GM21717 (cell line): ENCODE measurements at regions not wholly inside any gene's neighbourhood (a gene's known extent, or its start where the extent isn't known, plus 50 kb on each side); places are given as distances from the start of the nearest gene placed in this dataset.

ENCODE experiments used
- ATAC-seq: cut with Tn5 transposase; IDR thresholded peaks from one replicate; pipeline ENCODE4 v1.9.1; 2021; ENCODE audit warnings: mild to moderate bottlenecking, moderate library complexity; ENCODE audit not compliant: unreplicated experiment

- no peak for ATAC-seq
Observed at GRCh38 chr2:166568409-166568808, 74.4 kb upstream of the SCN7A start.

DNA sequence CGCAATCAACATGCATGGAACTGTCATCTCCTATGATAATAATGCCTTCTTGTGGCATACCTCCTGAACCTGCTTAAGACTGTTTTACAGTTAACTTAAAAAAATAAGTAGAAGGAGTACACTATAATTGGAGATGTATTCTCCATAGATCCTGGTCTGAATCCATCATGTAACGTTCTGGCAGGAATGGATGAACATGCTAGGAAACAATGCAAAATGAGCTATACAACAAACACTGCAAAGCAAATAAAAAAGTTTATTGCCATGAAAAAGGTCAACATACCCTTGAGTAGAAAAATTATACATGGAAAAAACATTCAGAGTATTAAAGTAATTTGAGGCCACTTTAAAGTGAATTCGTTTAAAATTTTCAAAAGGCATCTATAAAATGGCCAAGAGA, 71.5 kb upstream of the SCN7A start:
- ATAC-seq, result no peak

- ATAC-seq, result no peak
Observed at GRCh38 chr2:166563894-166564293, 69.8 kb upstream of the SCN7A start.

DNA sequence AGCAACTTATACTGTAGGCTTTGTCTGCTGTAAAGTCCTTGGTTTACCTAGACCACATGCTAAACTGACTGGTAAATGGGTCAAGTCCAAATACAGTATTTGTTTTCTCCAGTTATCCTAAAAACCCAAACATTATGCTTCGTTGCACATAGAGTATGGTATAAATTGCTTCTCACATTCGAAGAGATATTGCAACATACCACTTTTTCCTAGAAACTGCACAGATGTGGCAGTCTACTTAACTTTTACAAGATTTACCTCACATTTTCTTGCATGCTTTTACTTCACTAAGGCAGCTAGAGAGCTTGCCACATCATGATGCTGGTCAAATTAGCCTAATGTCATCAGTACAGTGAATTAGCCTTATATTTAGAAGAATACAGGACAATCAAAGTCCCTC, 66.0 kb upstream of the SCN7A start:
- ATAC-seq, result no peak

DNA sequence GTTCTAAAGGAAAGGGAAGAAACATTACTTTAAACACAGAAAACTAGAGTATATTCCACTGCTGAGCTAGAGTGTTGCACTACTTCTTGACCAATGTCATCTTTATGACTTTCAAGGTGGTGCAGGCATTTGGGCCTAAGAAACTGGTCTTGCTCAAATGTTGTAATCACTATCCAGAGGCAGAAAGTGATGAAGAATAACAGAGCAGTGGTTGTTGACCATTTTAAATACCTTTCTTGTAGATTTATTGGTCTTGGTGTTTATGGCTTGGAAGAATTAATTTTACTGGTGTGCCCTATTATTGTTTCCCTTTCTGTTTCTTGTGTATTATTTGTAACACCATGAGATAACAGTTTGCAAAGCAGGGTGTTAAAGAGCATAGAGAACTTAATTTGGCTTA, 56.9 kb upstream of the SCN7A start:
- no peak for ATAC-seq

DNA sequence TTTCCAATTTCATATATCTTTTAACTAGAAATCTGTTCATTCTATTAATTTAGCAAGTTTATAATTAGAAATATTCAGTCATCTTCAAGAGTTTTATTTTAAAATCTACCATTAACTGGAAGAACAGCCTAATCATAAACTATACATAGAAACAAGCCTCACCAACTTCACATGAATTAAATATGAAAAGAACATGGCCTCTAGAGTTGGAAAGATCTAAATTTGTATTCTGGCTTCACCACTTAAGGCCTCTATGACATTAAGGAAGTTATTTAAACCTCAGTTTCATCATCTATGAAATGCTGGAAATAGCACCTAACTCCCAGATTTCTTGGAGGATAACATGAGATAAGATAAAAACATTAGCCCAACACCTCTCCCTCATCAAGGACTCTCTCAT, 51.4 kb upstream of the SCN7A start:
- ATAC-seq, result no peak
